Neural cell (in vitro differentiated cells): ENCODE measurements at regions not wholly inside any gene's neighbourhood (a gene's known extent, or its start where the extent isn't known, plus 50 kb on each side); places are given as distances from the start of the nearest gene placed in this dataset.

ENCODE experiments used
- H2AFZ ChIP-seq: fragments of 200-600, 300-800 bp; sonication (generic), shearing (Covaris generic); 2 replicates; pipeline ENCODE4 v1.6.0; 2014; ENCODE audit warnings: low read depth, mild to moderate bottlenecking, antibody characterized with exemption, low read length, moderate library complexity
- H3F3A ChIP-seq: fragments of 200-600 bp; shearing (Covaris generic); 2 replicates; pipeline ENCODE4 v1.6.1; 2016; ENCODE audit warnings: mild to moderate bottlenecking, moderate library complexity, mixed read lengths, antibody characterized with exemption, low read length; ENCODE audit not compliant: insufficient read depth, poor library complexity, severe bottlenecking
- H3K27ac ChIP-seq: fragments of 200-600, 300-800 bp; sonication (generic), shearing (Covaris generic); 2 replicates; pipeline ENCODE4 v1.5.1; 2014; ENCODE audit warnings: mild to moderate bottlenecking, low read length, moderate library complexity
- H3K27me3 ChIP-seq: fragments of 300-800, 200-600 bp; sonication (generic), shearing (Covaris generic); 2 replicates; pipeline ENCODE4 v1.6.0; 2014; ENCODE audit warnings: mild to moderate bottlenecking, low read depth, low read length, moderate library complexity; ENCODE audit not compliant: insufficient read depth
- H3K36me3 ChIP-seq: fragments of 300-800, 200-600 bp; sonication (generic), shearing (Covaris generic); 2 replicates; pipeline ENCODE4 v1.5.1; 2014; ENCODE audit warnings: mild to moderate bottlenecking, antibody characterized with exemption, low read length, moderate library complexity; ENCODE audit not compliant: insufficient read depth
- H3K4me2 ChIP-seq: fragments of 300-800, 200-600 bp; sonication (generic), shearing (Covaris generic); 2 replicates; pipeline ENCODE4 v1.6.0; 2014; ENCODE audit warnings: mild to moderate bottlenecking, low read length
- H3K4me3 ChIP-seq: fragments of 300-800, 200-600 bp; sonication (generic), shearing (Covaris generic); 2 replicates; pipeline ENCODE4 v1.5.1; 2014; ENCODE audit warnings: mild to moderate bottlenecking, low read length, moderate library complexity
- H3K79me2 ChIP-seq: fragments of 200-600 bp; shearing (Covaris generic); replicated peaks from 2 replicates; pipeline ENCODE4 v1.6.0; 2014; ENCODE audit warnings: mild to moderate bottlenecking, low read length, moderate library complexity; ENCODE audit not compliant: insufficient read depth
- H3K9ac ChIP-seq: fragments of 300-800, 200-600 bp; sonication (generic), shearing (Covaris generic); 2 replicates; pipeline ENCODE4 v1.6.1; 2016; ENCODE audit warnings: mild to moderate bottlenecking, low read length, mixed read lengths
- H3K9me2 ChIP-seq: fragments of 200-600 bp; shearing (Covaris generic); 2 replicates; pipeline ENCODE4 v1.6.1; 2016; ENCODE audit warnings: mild to moderate bottlenecking, low read length, mixed read lengths; ENCODE audit not compliant: insufficient read depth
- H3K9me3 ChIP-seq: fragments of 200-600, 300-800 bp; sonication (generic), shearing (Covaris generic); 2 replicates; pipeline ENCODE4 v1.6.1; 2016; ENCODE audit warnings: mild to moderate bottlenecking, mixed run types, low read length, moderate library complexity, mixed read lengths
- H4K20me1 ChIP-seq: fragments of 200-600 bp; shearing (Covaris generic); 2 replicates; pipeline ENCODE4 v1.6.1; 2016; ENCODE audit warnings: mild to moderate bottlenecking, mixed run types; ENCODE audit not compliant: insufficient read depth
- CTCF ChIP-seq: fragments of 450-650 bp; IDR thresholded peaks from 2 replicates; pipeline ENCODE4 v1.5.1; 2014; ENCODE audit warnings: antibody characterized with exemption, mild to moderate bottlenecking, moderate library complexity; ENCODE audit not compliant: poor library complexity, severe bottlenecking
- EP300 ChIP-seq: fragments of 450-650 bp; conservative IDR thresholded peaks from 2 replicates; pipeline ENCODE4 v1.6.1; 2014; ENCODE audit warnings: antibody characterized with exemption, mild to moderate bottlenecking, moderate library complexity; ENCODE audit not compliant: poor library complexity, severe bottlenecking
- EZH2 ChIP-seq: fragments of 200-600, 300-800 bp; shearing (Covaris generic), sonication (generic); IDR thresholded peaks from 2 replicates; pipeline ENCODE4 v1.6.1; 2014; ENCODE audit warnings: antibody characterized with exemption, low read length, borderline replicate concordance, mild to moderate bottlenecking; ENCODE audit not compliant: insufficient read depth, poor library complexity, severe bottlenecking
- MXI1 ChIP-seq: fragments of 450-650 bp; conservative IDR thresholded peaks from 2 replicates; pipeline ENCODE4 v1.6.1; 2014; ENCODE audit warnings: antibody characterized with exemption, mild to moderate bottlenecking; ENCODE audit not compliant: poor library complexity, severe bottlenecking
- POLR2AphosphoS5 ChIP-seq: IDR thresholded peaks from 2 replicates; pipeline ENCODE4 v1.6.1; 2012
- REST ChIP-seq: IDR thresholded peaks from 2 replicates; pipeline ENCODE4 v1.6.1; 2012; ENCODE audit warnings: borderline replicate concordance
- TAF1 ChIP-seq: IDR thresholded peaks from 2 replicates; pipeline ENCODE4 v1.6.1; 2012; ENCODE audit warnings: low read depth

- TF ChIP-seq CTCF (no peak), POLR2AphosphoS5 (no peak)
- no peaks in the 10 kb centered on the region for H3K9me2 ChIP-seq
- H3K9me3 ChIP-seq: no peaks in the 10 kb centered on the region
- peaks cover 7% of the 10 kb centered on the region for H3F3A ChIP-seq
- H3K36me3 ChIP-seq: no peaks in the 10 kb centered on the region
- H3K79me2 ChIP-seq: no peaks in the 10 kb centered on the region
- H2AFZ ChIP-seq: no peak overlapping the region
- peak overlapping the region; percentile 97 for H3K27ac ChIP-seq
- no peaks in the 10 kb centered on the region for H4K20me1 ChIP-seq
- no peak overlapping the region for H3K4me3 ChIP-seq
- no peak overlapping the region for H3K9ac ChIP-seq
- H3K4me2 ChIP-seq: no peak overlapping the region
- H3K27me3 ChIP-seq: no peaks in the 10 kb centered on the region
These were observed 284.2 kb downstream of the TBC1D4 start for GRCh38 chr13:75197803-75198202.

- Histone ChIP-seq H3F3A (peaks cover 7% of the 10 kb centered on the region), H3K4me3 (peak overlapping the region; percentile 53), H4K20me1 (no peaks in the 10 kb centered on the region), H3K9me3 (no peaks in the 10 kb centered on the region), H3K27ac (peak overlapping the region; percentile 97), H3K79me2 (no peaks in the 10 kb centered on the region), H2AFZ (peak overlapping the region; percentile 29), H3K27me3 (no peaks in the 10 kb centered on the region), H3K36me3 (no peaks in the 10 kb centered on the region), H3K9me2 (no peaks in the 10 kb centered on the region), H3K4me2 (peak overlapping the region; percentile 76), H3K9ac (peak overlapping the region; percentile 71)
- TF ChIP-seq CTCF: peak; percentile 33
- TF ChIP-seq EZH2: no peak
- TF ChIP-seq POLR2AphosphoS5: no peak
- no peak for TF ChIP-seq EP300
- TF ChIP-seq TAF1: no peak
- no peak for TF ChIP-seq REST
- no peak for TF ChIP-seq MXI1
These were observed 285.7 kb downstream of the TBC1D4 start for GRCh38 chr13:75196147-75196837.
